NCI-H460 (cell line): ENCODE measurements at regions not wholly inside any gene's neighbourhood (a gene's known extent, or its start where the extent isn't known, plus 50 kb on each side); places are given as distances from the start of the nearest gene placed in this dataset.
A peak's percentile ranks its signal among the peaks of the same experiment; 100 is the strongest.

Experiments used
- DNase-seq: peaks from one replicate; pipeline ENCODE4 v3.0.0-alpha.2; 2016; ENCODE audit warnings: low read depth; ENCODE audit errors: extremely low read depth

- DNase-seq = peak; percentile 27
Measured at GRCh38 chr2:155100261-155100660, 401.8 kb downstream of the KCNJ3 start.

GRCh38 chr2:155099784-155100183 is 401.3 kb downstream of the KCNJ3 start:
- DNase-seq = no peak

DNA sequence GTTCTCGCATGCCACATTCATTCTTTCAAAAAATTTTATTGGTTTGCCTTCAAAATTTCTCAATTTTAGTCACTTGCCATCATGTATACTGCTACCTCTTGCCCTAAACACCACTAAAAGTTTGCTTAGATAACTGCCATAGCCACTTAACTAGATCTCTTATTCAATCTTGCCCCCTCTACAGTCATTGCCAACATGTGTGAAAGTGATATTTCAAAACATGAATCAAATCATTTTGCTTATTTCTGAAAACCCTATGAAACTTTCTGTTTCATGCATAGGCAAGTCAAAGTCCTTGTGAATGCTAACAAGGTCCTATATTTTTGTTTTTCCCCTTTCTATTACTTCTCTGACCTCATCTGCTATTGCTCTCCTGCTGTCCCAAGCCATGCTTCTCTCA is 397.1 kb downstream of the KCNJ3 start:
- DNase-seq = no peak

DNA sequence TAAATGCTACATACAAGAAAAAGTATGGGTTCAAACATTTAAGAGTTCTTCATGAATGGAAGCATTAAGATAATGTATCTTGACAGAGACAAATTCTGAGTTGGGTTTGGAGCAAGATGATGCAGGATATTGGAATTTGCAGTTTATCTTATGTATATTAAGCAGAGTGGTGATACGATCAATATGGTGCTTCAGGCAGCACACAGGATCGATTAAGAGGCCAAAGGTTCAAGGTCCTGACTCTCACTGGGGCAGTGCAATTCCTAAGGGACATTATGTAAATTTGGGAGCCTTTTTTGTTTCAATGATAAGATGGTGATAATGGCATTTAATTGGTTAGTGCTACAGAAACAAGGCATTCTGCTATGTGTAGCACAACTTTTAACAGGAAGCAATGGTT is 381.9 kb downstream of the KCNJ3 start:
- no peak for DNase-seq

GRCh38 chr2:155070489-155070888 is 372.0 kb downstream of the KCNJ3 start:
- DNase-seq = no peak

GRCh38 chr2:155062922-155063258 is 364.4 kb downstream of the KCNJ3 start:
- DNase-seq = no peak

GRCh38 chr2:155062250-155062921 is 363.9 kb downstream of the KCNJ3 start:
- DNase-seq = no peak

DNA sequence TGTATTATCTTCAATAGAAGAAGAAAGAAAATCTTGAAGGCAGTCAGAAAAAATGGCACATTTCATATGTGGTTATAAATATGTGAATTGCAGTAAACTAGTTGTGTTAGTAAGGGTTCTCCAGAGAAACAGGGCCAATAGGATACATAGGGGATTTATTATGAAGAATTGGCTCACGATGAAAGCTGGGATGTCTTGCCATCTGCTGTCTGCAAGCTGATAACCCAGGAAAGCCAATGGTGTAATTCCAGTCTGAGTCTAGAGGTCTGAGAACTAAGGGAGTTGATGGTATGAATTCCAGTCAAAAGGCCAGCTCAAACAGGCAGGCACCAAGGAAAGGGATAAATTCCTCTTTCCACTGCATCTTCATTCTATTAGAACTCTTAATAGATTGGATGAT is 362.4 kb downstream of the KCNJ3 start:
- no peak for DNase-seq

GRCh38 chr2:155054712-155055111 is 356.2 kb downstream of the KCNJ3 start:
- no peak for DNase-seq

- DNase-seq = no peak
Measured at GRCh38 chr2:155043097-155043496, 344.6 kb downstream of the KCNJ3 start.

DNA sequence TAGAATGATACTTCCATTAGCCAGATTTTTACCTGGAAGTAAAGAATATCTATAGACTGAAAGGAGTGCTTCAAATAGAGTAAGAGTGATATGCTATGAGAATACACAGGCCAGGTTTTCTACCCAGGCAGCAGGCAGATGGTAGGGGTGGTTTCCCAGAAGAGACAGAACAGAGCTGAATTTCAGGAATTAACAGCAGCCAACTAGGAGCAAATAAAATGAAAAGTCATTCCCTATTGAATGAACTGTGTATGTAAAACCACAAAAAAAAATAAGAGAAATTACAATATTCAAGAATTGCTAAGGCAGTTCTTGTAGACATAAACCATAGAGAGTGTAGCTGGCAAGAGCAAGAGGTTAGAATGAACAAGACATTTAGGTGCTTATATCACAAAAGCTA is 336.8 kb downstream of the KCNJ3 start:
- no peak for DNase-seq

DNA sequence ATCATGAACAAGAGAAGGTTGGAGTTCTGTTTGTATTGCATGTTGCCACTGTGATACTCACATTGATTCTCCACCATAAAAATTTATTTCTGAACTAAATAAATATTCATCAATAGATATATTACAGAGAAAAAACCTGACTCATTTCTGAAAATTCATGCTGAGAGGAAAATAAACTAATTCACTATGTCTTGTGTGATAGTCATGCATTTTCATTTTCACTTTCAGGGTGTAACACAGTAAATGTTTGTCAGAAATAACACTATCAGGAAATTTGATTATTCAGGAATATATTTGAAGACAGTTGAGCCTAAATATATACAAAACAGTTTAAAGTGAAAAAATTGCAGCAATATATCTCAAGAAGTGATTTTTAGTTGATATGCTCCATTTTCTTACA is 335.2 kb downstream of the KCNJ3 start:
- DNase-seq = no peak

- DNase-seq = no peak
Measured at GRCh38 chr2:155030296-155030695, 331.8 kb downstream of the KCNJ3 start.

GRCh38 chr2:155026651-155027174 is 328.2 kb downstream of the KCNJ3 start:
- no peak for DNase-seq

DNA sequence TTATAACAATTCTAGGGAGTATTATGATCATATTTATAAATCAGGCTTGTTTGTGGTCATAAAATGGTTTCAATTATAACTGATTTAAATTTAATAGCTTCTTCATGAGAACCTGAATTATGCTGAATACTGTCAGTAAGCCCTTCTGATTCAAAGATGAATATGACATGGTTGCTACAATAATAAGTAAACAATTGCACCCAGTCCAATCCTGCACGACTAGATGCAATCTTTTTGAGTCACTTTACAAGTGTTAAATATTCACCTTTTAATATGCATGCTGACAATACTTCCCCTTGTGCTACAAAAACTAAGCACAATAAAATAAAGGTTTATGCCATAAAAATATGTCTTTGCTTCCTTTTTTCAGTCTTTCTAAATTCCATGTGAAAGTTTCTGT is 325.2 kb downstream of the KCNJ3 start:
- no peak for DNase-seq

GRCh38 chr2:155022531-155022930 is 324.0 kb downstream of the KCNJ3 start:
- no peak for DNase-seq

DNA sequence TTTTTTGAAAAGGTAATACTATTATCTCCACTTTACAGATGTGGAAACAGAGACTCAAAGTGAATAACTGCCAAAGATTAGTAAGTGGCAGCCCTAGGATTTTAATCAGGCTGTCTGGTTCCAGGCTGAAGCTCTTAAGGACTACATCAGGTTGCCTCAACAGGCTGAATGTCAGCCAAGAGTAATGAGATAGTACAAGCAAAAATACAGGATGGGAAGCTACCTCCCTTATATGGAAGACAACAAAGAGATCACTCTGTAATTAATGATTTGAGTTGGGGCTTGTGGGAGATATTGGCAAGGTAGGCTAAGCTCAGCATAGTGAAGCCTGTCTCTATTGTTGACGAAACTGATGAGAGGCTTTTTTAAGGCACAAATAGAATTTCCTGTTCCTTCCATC is 323.1 kb downstream of the KCNJ3 start:
- no peak for DNase-seq

- DNase-seq = no peak
Measured at GRCh38 chr2:155020246-155020645, 321.8 kb downstream of the KCNJ3 start.

DNA sequence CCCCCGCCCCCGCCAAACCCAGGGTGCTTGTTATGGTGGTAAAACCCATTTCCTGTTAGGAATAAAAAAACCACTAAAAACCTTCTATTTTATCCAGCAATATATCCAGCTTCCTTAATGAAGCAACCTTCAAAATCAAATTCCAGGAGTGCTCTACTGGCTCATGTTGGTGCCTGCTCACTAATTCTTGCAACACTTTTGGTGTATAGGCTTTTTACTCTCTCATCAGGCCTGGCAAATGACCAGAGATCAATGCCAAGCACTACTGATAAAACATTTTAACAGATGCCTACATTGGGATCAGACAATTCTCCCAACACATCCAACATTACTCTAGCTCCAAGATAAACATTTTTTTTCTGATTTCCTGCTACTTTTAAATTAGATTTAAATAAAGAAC is 312.4 kb downstream of the KCNJ3 start:
- DNase-seq = no peak

DNA sequence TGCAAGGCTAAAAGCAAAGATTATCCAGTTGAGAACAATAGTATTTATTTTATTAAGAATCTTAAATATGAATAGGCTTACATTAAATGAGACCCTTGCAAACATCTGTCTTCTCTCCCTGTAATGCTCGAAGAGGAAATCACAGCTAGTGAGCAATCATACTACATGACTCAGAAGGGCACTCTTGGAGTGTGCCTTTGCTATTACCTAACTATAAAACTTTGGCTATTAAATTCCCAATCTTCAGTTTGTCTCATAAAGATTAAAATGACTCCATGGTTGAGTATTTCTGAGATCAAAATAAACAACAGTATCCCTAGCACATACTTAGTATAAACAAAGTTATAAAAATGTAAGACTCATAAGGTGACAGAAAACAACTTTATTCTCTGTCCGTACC is 296.9 kb downstream of the KCNJ3 start:
- no peak for DNase-seq

DNA sequence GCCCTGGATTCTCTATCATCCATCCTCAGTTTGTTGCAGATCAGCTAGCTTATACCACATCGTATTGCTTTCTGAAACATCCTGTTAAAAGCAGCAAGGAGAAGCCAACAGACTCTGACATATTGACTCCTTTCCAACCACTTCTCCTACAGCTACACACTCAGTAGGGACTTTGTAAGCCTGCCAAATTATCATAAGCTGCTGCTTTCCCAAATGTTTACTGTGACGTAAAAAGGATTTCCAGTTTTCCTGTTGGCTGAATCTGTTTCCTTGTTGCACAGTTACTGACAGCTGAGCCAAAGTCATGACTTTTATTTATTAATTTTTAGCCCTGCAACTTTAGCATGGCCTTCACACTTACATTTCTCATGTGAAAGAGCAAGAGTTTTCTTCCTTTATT is 294.3 kb downstream of the KCNJ3 start:
- no peak for DNase-seq

GRCh38 chr2:154978710-154979109 is 280.2 kb downstream of the KCNJ3 start:
- no peak for DNase-seq

GRCh38 chr2:154978244-154978643 is 279.7 kb downstream of the KCNJ3 start:
- DNase-seq = no peak
